ENCODE measurements at regions not wholly inside any gene's neighbourhood (a gene's known extent, or its start where the extent isn't known, plus 50 kb on each side); places are given as distances from the start of the nearest gene placed in this dataset.

DNA sequence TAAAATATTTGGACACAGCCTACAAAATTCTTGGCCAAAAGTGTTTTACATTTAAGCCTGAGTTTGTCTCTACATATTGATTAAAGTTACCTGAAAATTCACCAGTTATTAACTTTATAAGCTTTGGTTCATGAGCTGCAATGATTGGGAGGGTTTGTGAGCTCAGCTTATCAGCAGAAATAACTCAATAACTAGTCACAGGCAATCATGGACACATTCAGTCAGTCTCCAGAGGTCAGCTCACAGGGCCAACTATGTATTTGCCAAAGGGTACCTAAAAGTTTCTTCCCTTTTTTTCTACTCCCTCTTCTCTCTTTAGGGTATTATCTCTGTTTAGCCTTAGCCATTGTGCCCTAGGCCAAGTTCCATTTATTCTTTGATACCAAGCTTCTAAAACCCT lies 145.9 kb downstream of the ZPLD1 start:
- Histone ChIP-seq H3K27me3 (ENCODE audit: control insufficient read depth, extremely low read depth, insufficient read depth, low read length) (no peaks in the 10 kb centered on the region), H3K9me3 (ENCODE audit: control insufficient read depth, low read depth, low read length) (no peaks in the 10 kb centered on the region), H4K20me1 (ENCODE audit: control insufficient read depth, extremely low read depth, insufficient read depth, low read length) (no peaks in the 10 kb centered on the region), H3K9ac (ENCODE audit: control insufficient read depth, extremely low read depth, insufficient read depth, low read length) (no peak overlapping the region), H3K4me3 (ENCODE audit: control insufficient read depth in 2 of 3, extremely low read depth in 1 of 3, insufficient read depth in 2 of 3, low read depth in 1 of 3, low read length in 3 of 3) (no peak overlapping the region), H3K27ac (ENCODE audit: control insufficient read depth, insufficient read depth, low read length) (no peak overlapping the region), H2AFZ (ENCODE audit: control insufficient read depth, low read length) (no peak overlapping the region), H3K79me2 (ENCODE audit: control insufficient read depth, insufficient read depth, low read length) (no peaks in the 10 kb centered on the region), H3K36me3 (ENCODE audit: control insufficient read depth in 2 of 2, extremely low read depth in 1 of 2, insufficient read depth in 2 of 2, low read length in 2 of 2) (no peaks in the 10 kb centered on the region), H3K4me1 (ENCODE audit: control insufficient read depth, extremely low read depth, insufficient read depth, low read length) (no peaks in the 10 kb centered on the region), H3K4me2 (ENCODE audit: control insufficient read depth, extremely low read depth, insufficient read depth, low read depth, low read length) (no peak overlapping the region), H3K9me1 (ENCODE audit: control insufficient read depth, extremely low read depth, insufficient read depth, low read length) (no peaks in the 10 kb centered on the region)
- TF ChIP-seq, protein P1, sequence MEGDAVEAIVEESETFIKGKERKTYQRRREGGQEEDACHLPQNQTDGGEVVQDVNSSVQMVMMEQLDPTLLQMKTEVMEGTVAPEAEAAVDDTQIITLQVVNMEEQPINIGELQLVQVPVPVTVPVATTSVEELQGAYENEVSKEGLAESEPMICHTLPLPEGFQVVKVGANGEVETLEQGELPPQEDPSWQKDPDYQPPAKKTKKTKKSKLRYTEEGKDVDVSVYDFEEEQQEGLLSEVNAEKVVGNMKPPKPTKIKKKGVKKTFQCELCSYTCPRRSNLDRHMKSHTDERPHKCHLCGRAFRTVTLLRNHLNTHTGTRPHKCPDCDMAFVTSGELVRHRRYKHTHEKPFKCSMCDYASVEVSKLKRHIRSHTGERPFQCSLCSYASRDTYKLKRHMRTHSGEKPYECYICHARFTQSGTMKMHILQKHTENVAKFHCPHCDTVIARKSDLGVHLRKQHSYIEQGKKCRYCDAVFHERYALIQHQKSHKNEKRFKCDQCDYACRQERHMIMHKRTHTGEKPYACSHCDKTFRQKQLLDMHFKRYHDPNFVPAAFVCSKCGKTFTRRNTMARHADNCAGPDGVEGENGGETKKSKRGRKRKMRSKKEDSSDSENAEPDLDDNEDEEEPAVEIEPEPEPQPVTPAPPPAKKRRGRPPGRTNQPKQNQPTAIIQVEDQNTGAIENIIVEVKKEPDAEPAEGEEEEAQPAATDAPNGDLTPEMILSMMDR (optimal IDR thresholded peaks at IDR 0.05 in 1 of 3, IDR thresholded peaks at IDR 0.05 in 1 of 3, conservative IDR thresholded peaks at IDR 0.05 in 1 of 3; ENCODE audit: extremely low read depth in 1 of 3, insufficient read depth in 2 of 3, low read length in 3 of 3): no peak
- TF ChIP-seq EZH2 (IDR thresholded peaks at IDR 0.05; ENCODE audit: low read length): no peak
- no peak for FAIRE-seq
- dilution Hi-C loops (cut with MboI; ENCODE audit: extremely low pct_ligation_motif_present, low sequenced_read_pairs): no loop called here
- no peak for DNase-seq (ENCODE audit: low read depth, low spot score)

DNA sequence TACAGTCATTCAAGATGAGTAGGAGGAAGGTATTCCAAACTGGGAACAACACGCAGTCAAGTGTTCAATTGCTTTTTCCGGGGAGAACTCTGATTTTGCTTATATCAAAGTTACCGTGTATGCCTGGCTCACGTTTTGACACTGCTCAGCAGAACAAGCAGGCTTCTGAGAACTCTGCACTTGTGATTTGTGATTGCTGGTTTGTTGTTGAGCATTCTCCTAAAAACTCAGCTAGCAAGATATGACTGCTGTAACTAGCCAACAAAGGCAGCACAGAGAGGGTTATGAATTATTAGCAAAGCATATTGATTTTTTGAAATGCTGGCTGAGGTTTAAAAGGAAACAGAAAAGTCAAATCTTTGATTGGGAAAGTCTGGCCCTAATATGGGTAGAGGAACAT lies 151.7 kb downstream of the ZPLD1 start:
- Histone ChIP-seq H3K27me3 (ENCODE audit: control insufficient read depth, extremely low read depth, insufficient read depth, low read length) (no peaks in the 10 kb centered on the region), H4K20me1 (ENCODE audit: control insufficient read depth, extremely low read depth, insufficient read depth, low read length) (no peaks in the 10 kb centered on the region), H3K9ac (ENCODE audit: control insufficient read depth, extremely low read depth, insufficient read depth, low read length) (no peak overlapping the region), H2AFZ (ENCODE audit: control insufficient read depth, low read length) (no peak overlapping the region), H3K4me1 (ENCODE audit: control insufficient read depth, extremely low read depth, insufficient read depth, low read length) (no peaks in the 10 kb centered on the region), H3K4me2 (ENCODE audit: control insufficient read depth, extremely low read depth, insufficient read depth, low read depth, low read length) (no peak overlapping the region), H3K9me3 (ENCODE audit: control insufficient read depth, low read depth, low read length) (no peaks in the 10 kb centered on the region), H3K4me3 (ENCODE audit: control insufficient read depth in 2 of 3, extremely low read depth in 1 of 3, insufficient read depth in 2 of 3, low read depth in 1 of 3, low read length in 3 of 3) (no peak overlapping the region), H3K9me1 (ENCODE audit: control insufficient read depth, extremely low read depth, insufficient read depth, low read length) (no peaks in the 10 kb centered on the region), H3K79me2 (ENCODE audit: control insufficient read depth, insufficient read depth, low read length) (no peaks in the 10 kb centered on the region), H3K27ac (ENCODE audit: control insufficient read depth, insufficient read depth, low read length) (no peak overlapping the region), H3K36me3 (ENCODE audit: control insufficient read depth in 2 of 2, extremely low read depth in 1 of 2, insufficient read depth in 2 of 2, low read length in 2 of 2) (no peaks in the 10 kb centered on the region)
- dilution Hi-C loops (cut with MboI; ENCODE audit: extremely low pct_ligation_motif_present, low sequenced_read_pairs): no loop called here
- FAIRE-seq: no peak
- DNase-seq (ENCODE audit: low read depth, low spot score): no peak
- TF ChIP-seq EZH2 (IDR thresholded peaks at IDR 0.05; ENCODE audit: low read length): no peak
- TF ChIP-seq, protein P1 (optimal IDR thresholded peaks at IDR 0.05 in 1 of 3, IDR thresholded peaks at IDR 0.05 in 1 of 3, conservative IDR thresholded peaks at IDR 0.05 in 1 of 3; ENCODE audit: extremely low read depth in 1 of 3, insufficient read depth in 2 of 3, low read length in 3 of 3): no peak
